GM03348 (cell line): ENCODE measurements at regions not wholly inside any gene's neighbourhood (a gene's known extent, or its start where the extent isn't known, plus 50 kb on each side); places are given as distances from the start of the nearest gene placed in this dataset.
A peak's percentile ranks its signal among the peaks of the same experiment; 100 is the strongest.
"Not testable (repeated sequence)": the region's sequence is repeated elsewhere in the genome, so short reads cannot be mapped to it uniquely, and the experiment has no call there.

Experiments used
- DNase-seq: peaks from one replicate; pipeline ENCODE4 v3.0.0; 2012; ENCODE audit warnings: low spot score

DNA sequence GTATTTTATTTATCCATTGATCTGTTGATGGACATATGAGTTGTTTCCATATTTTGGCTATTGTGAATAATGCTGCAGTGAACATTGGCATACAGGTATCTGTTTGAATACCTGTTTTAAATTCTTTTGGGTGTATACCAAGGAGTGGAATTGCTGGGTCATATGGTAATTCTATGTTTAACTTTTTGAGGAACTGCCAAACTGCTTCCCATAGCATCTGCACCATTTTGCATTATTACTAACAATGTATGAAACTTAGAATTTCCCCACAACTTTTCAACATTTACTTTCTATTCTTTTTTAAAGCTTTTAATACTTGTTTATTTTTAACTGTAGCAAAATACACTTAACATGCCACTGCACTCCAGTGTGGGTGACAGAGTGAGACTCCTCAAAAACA is 57.0 kb upstream of the MSN start:
- no peak for DNase-seq

DNA sequence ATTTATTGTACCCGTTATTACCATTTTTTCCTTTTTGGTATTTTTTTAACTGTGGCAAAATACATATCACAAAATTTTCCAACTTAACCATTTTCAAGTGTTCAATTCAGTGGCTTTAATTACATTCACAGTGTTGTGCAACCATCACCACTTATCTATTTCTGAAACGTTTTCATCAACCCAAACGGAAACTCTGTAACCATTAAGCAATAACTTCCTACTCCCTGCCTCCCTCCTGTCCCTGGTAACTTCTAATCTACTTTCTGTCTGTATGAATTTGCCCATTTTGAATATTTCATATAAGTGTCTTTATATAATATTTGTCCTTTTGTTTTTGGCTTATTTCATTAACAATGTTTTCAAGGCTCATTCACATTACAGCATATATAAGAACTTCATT is 57.4 kb upstream of the MSN start:
- peak; percentile 10 for DNase-seq

DNA sequence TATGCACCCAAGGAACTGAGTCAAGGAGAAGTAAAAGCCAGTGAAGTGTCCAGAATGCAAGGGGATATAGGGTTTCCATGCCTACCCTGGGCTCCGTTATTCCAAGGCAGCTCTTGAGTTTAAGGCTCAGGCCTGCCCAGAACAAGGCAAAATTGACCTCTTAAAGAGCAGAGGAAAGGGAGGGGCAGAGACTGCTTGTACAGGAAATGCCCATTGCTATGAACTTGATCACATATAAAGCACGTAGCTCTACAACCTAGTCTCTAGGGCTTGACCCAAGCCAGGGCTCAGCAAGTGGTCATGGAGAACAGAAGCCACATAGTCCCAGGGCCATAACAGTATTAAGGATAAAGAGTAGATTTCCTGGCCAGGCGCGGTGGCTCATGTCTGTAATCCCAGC is 58.2 kb upstream of the MSN start:
- no peak for DNase-seq

DNA sequence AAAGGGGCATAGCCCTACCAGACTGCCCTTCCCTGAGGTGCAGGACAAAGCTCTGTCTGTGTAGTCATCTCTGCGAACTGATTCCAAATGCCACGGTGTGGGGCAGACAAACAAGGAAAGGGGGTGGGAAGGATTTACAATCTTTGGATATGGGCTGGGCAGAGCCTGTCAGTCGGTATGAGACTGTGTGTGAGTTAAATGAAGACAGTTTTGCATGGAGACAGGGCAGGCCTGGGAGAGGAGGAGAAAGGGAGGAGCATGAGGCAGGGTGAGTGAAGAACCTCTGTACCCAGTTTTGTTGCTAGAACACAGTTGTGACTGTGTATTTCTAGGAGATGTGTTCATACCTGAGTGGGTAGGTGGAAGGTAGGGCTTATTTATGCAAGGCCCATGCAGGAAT is 59.4 kb upstream of the MSN start:
- DNase-seq, result no peak

DNA sequence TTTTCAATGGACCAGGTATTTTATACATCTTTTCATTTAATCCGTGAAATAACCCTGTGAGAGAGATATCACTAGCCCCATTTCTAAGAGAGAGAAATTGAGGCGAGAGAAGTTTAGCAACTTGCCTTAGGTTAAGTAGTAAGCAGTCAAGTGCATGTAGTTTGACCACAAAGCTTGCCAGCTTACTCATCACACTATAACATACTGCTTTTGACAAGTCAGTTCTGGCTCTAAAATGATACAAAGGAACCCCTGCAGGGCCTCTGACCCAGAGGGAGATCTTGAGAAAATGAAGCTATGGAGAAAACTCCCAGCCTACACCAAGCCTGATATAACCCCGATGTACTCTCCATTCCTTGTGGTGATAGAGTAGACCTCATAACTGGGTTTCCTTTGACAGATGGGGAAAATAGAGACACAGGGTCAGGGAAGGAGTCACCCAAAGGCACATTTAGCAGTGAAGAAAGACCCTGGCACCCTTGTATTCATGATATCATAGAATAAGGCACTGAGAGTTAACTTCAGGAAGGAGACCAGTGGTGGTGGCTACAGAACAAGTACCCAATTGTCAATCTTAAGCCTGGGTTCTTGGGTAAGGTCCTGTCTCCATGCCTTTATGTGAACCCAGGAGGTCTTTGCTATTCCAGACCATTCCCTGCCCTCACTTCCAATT is 60.2 kb upstream of the MSN start:
- DNase-seq, result no peak

DNA sequence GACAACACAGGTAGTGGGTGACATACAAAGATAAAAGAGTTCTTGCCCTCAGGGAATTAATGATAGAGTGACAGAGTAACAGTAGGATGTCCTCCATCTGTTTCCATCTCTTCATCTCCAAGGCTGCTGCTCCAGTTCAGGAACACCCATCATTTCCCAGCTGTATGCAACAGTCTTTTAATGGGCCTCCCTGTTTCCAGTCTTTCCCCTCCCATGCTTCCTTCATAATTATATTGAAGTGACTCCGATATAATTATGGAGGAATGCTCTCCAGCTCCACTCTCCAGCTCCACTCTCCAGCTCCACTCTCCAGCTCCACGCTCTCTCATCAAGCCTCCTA is 65.3 kb upstream of the MSN start:
- no peak for DNase-seq

DNA sequence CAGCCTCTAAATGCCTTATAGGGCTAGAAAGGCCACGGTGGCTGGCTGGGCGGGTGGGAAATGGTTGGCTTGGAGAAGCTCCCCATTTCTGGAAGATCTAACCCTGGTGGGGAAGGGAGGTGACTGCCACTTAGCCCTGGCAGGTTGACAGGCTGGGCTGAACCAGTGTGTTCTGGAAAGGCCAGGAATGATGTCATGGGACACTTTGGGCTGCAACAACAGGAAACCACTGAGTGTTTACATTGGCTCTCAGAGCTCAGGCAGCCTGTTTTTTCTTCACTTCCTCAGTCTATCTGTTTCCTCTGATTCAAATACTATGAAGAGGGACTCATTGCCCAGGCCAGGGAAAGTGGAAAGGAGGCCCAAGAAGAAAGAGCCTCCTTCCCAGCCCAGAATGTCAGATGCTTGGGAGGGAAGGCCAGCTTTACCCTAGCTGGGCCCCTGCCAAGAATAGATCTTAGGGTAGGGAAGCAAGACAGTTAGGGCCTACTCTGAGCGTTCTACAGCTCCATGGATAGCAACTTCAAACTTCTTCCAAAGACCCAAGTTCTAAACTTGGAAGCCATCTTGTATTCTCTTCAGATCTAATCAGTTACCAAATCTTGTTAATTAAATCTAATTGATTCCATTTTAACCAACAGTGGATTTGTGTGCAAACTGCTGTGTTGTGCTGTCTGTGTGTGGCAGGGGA is 65.8 kb upstream of the MSN start:
- peak; percentile 64 for DNase-seq

DNA sequence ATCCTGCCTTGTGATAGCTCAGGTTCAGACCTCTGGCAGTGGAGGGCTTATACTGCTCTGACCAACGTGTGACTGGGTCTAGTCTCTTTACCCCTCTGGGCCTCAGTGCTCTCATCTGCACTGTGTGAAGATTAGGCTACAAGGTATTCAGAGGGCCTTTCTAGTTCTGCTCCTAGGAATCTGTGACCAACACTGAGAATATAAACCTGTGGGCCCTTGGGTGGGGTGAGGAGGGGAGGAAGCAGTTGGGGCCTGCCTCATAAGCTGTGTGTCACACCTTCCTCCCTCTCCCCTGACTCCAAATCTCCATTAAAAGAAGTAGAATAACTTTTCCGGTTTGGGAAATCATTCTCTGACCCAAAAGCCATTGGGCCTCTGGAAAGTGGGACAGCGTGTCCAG is 66.3 kb upstream of the MSN start:
- DNase-seq, result no peak

DNA sequence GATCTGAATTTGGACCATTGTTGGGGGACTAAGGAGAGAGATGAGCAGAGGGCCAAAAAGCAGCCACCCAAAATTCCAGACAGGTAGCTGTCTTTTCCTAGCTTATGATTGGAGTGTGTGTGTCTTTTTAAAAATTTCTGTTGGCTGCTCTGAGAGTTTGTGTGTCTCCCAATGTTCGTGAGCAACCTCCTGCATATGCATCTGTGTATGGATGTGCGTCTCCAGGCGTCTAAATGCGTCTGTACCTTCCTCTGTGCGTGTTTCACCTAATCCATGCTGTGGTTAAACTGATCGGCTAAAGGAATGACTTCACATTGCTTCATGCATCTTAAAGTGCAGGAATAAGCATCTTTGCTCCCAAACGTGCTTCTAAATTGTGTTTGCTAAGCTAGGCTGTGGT is 65.5 kb upstream of the LAS1L start:
- DNase-seq, result no peak

DNA sequence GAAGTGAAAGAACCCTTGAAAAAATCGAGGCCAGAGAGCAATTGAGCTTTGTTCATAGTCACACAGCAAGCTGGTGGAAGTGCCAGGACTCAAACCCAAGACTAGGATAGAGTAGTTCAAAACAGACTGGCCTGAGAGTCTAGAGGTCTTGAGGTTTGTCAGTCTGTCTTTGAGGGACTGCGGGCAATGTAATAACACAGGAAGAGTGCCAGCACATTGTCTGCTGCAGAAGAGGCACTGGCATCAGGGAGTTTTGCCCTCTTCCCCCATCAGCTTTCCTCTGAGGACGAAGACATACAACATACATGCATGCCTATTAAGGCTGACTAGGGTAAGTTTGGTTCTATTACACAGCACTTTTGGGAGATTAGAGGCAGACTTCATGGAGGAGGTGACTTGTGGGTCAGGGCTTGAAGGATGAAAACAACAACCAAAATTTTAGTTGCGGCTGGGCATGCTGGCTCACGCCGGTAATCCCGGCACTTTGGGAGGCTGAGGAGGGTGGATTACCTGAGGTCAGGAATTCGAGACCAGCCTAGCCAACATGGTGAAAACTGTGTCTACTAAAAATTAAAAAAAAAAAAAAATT is 64.1 kb upstream of the LAS1L start:
- no peak for DNase-seq

DNA sequence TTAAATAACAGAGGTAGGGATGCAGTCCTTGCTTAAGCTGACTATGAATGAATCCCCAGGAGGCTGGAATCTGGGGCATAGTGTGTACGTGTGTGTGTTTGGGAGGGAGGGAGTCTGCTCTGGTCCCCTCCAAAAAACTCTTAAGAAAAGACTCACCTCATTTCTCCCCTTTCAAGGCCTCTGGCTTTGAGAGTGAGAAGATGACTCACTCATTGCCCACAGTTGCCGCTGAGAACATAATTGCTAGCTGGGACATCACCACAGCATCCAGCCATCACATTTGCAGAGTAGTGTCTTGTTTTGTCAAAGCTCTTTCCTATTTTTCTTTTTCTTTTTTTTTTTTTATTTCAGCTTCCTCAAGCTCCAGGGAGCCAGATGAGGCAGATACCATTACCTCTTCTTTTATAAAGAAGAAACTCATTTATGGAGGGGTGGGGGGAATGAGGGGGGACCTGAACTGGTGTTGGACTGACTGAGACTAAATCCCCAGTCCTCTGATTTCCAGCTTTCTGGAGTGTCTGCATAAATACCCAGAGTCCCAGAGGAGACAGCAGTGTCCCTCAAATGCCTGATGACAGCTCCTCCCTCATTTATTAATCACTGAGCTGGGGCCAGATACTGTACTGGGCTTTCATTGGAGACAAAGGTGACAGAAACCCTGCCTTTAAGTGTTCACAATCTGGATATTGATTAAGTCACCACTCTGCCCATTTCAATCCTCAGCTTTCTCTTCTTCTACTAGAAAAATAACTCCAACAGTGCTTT is 61.9 kb upstream of the LAS1L start:
- peak; percentile 41 for DNase-seq

DNA sequence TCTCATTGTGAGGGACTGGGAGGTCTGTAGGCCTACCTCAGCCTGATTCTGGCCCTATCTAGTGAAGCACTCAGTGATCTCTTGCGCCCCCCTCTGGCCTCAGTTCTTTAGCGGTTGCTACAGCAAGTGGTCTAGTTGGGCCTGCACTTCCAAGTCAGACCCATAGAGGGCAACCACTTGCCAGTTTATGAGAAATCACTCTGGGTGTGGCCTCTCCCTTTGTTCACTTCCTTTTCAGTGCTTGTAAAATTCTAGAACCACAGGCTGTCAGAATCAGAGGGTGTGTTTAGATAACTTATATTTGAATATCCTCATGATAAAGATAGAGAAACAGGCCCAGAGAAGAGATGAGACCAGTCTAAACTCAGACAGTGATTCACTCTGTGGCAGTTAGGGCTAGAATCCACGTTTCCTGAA is 60.9 kb upstream of the LAS1L start:
- peak; percentile 76 for DNase-seq

DNA sequence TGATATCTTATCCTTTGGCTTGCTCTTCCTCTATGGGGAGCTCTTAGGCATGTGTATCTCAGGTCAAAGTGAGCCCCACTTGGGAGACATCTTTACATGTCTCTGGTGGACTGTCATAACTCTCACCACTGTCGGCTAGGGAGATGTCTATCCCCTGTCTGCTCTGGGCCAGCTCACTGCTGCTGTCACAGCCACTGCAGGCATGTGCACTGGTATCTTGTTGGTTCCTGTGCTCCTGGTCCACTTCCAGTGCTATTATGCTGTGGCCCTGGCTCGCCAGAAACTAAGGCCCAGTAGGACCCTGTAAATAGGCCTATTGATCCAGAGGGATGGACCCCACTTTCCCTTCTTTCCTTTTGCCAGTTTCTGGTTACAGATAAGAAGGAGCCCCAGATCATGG is 56.6 kb upstream of the LAS1L start:
- DNase-seq, result no peak

DNA sequence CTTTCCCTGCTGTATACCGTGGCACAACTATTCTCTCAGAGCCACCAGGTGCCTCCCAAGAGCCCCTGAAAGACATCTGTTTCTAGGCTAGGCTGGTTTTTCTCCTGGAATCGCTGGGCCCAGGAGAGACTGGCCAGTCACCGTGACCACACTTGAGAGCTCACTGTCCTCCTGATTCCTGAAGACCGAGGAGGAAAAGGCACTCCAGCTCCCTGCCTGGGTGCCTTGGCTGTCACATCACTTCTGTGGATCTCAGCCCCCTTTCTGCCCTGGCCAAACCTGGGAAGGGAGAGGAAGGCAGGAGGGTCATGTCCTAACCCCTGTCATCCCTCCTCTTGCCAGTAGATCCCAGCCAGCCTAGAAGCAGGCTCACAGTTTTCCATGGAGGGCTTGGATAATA is 54.7 kb upstream of the LAS1L start:
- DNase-seq, result no peak

DNA sequence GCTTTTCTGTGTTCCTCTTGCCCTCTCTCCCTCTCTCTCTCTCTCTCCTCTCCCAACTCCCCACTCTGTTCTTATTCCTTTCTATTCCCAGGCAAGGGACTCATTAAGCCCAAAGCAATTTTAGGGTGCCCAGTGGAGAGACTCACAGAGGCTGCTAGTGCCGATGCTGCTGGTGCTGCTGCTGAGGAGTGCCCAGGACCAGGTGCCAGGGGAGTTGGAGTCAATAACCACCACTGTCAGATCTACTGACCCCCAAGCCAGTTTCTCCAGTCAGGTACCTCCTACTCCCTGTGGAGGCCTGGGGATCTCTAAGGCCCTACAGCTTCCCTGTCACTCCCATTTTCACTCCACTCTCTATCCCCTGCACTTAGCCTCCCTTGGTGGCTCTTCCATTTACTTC is 54.2 kb upstream of the LAS1L start:
- no peak for DNase-seq

DNA sequence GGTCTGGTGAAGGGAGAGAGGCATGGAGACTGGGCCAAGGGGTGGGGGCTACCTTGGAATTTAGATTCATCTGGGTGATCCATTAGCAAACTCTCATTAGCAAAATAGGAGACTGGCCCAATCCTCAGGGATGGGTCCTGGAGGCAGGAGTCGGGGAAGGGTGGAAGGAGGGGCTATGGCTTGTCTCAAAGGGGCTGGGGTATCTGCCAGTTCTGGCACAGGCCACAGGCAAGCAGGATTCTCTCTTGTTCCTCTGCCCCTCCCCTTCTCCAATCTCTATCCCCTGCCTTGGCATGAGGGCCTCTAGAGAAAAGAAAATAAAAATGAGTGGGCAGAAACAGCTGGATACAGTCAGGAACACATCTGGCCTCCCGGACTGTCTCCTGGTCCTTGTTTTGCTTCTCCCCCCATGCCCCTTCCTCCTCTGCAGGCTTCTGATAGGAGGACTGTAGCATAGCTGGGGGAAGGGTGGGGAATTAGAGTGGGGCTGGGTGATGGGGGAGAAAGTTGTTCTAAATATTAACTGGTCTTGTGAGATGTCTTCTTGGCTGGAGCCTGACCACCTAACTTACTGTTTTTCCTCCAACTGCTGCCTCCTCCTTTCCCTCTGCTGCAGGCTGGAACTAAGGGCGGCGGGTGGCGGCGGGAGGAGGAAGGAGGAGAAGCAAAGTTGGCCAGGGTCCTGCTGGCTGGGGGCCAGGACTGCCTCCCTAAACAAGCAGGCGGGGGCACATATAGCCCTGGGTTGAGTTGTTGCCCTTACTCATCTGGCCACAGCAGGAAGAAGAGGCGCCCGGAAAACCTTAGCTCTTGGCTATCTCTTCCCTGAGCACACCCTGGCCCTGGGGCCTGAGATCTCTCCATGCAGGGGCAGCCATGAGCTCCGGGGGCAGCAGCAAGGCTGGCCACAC is 53.3 kb upstream of the LAS1L start:
- DNase-seq, result peak; percentile 61

DNA sequence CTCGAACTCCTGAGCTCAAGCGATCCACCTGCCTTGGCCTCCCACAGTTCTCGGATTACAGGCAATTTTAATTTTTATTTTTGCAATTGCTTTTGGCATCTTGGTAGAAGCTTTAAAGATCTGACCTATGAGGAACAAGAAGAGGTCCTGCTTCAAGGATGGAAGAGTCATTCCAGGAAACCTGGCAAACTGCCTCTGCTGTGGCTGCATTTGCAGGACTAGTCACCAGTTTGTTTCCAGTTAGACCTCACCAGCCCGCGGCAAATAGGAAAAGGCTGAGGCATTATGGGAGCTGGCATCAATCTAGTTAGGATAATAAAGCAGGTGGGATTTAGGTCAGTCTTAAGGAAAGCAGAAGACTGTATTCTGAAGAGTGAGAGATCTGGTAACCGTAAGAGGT is 51.9 kb upstream of the LAS1L start:
- DNase-seq, result peak; percentile 6

DNA sequence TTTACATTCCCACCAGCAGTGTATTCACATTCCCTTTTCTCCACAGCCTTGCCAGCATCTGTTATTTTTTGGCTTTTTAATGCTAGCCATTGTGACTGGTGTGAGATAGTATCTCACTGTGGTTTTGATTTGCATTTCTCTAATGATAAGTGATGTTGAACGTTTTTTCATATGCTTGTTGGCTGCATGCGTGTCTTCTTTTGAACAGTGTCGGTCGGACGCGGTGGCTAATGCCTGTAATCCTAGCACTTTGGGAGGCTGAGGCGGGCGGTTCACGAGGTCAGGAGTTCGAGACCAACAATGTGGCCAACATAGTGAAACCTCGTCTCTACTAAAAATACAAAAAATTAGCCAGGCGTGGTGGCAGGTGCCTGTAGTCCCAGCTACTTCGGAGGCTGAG is 50.6 kb upstream of the LAS1L start:
- DNase-seq, result not testable (repeated sequence)
